Lower leg skin (tissue), 4 donors: ENCODE measurements at regions not wholly inside any gene's neighbourhood (a gene's known extent, or its start where the extent isn't known, plus 50 kb on each side); places are given as distances from the start of the nearest gene placed in this dataset.

Source experiments
- DNase-seq, 2 donors: peaks; one replicate each; pipeline ENCODE4 v3.0.0-alpha.2; 2019; ENCODE audit warnings: low spot score in 2 of 2
- H3K4me3 ChIP-seq: fragments of 200-600 bp; sonication (generic); 2 replicates; pipeline ENCODE4 v1.5.1; 2017; ENCODE audit warnings: mild to moderate bottlenecking, low read depth; ENCODE audit not compliant: poor library complexity, severe bottlenecking
- POLR2A ChIP-seq, 2 donors: fragments of 450-650 bp; IDR thresholded peaks; one replicate each; pipeline ENCODE4 v1.6.1; 2016 to 2017; ENCODE audit warnings: antibody characterized with exemption in 2 of 2, mild to moderate bottlenecking in 1 of 2, moderate library complexity in 1 of 2
- WGBS, 2 donors: methylation state at CpG; one replicate each; pipeline ENCODE4 v1.1.5; 2018; 5-methylcytosine and 5-hydroxymethylcytosine counted together
- intact Hi-C: fragments of 100-400 bp; cut with DNase I; formaldehyde crosslinking; loops from one replicate; pipeline ENCODE4 v1.15.0; 2023; ENCODE audit warnings: low total_unique reads
- TF ChIP-seq, protein P1 (sequence below), 3 donors: fragments of 450-650 bp; IDR thresholded peaks; one replicate each; pipeline ENCODE4 v1.5.1; 2016; ENCODE audit warnings: antibody characterized with exemption in 3 of 3, mild to moderate bottlenecking in 3 of 3, moderate library complexity in 2 of 3

DNA sequence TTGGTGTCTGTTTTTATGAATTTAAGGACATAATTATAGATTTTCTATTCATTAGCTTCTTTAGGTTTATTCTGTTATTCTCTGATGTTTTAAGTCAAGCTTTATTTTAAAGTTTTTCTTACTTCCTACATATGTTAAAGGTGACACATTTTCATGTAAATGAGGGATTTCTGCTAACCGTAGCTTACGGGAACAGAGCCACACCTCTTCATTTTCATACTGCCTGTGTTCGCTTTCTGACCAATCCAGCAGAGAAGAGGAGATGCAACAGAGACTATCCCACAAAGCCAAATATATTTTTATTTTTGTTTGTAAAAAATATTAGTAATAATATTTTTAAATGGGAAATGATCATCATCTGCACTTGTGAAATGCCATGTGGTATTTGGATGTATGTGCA is 774.1 kb downstream of the BRD1 start:
- TF ChIP-seq, protein P1, sequence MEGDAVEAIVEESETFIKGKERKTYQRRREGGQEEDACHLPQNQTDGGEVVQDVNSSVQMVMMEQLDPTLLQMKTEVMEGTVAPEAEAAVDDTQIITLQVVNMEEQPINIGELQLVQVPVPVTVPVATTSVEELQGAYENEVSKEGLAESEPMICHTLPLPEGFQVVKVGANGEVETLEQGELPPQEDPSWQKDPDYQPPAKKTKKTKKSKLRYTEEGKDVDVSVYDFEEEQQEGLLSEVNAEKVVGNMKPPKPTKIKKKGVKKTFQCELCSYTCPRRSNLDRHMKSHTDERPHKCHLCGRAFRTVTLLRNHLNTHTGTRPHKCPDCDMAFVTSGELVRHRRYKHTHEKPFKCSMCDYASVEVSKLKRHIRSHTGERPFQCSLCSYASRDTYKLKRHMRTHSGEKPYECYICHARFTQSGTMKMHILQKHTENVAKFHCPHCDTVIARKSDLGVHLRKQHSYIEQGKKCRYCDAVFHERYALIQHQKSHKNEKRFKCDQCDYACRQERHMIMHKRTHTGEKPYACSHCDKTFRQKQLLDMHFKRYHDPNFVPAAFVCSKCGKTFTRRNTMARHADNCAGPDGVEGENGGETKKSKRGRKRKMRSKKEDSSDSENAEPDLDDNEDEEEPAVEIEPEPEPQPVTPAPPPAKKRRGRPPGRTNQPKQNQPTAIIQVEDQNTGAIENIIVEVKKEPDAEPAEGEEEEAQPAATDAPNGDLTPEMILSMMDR (IDR thresholded peaks at IDR 0.05): no peak
- no peak for TF ChIP-seq POLR2A (IDR thresholded peaks at IDR 0.05)
- DNase-seq: no peak
- intact Hi-C loops: no loop called here
- no peak overlapping the region for H3K4me3 ChIP-seq
- WGBS, 2 donors: 63 to 65% methylated on average over 3 of the region's 3 CpGs

DNA sequence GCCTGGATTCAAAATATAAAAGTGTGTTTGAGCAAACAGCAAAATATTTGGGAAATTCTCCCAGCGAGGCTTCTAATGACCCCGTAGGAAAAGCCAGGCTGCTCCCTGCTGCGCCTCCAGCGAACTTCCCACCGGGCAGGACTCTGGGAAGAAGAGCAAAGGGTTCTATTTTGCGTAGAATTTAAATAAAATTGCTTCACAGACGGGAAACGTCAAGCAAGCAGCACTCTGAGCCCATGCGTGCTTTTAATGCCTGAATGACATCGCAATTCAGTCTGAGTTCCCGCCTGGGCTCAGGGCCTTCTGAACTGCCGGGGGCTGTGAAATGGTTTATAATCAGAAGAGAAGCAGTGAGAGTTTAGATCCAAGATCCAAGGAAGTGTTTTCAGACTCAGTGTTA is 775.1 kb downstream of the BRD1 start:
- DNase-seq: no peak
- 67 to 72% methylated on average over 12 of the region's 12 CpGs for WGBS, 2 donors
- intact Hi-C loops: no loop called here
- H3K4me3 ChIP-seq: no peak overlapping the region
- TF ChIP-seq POLR2A (IDR thresholded peaks at IDR 0.05): no peak
- TF ChIP-seq, protein P1 (IDR thresholded peaks at IDR 0.05): no peak

DNA sequence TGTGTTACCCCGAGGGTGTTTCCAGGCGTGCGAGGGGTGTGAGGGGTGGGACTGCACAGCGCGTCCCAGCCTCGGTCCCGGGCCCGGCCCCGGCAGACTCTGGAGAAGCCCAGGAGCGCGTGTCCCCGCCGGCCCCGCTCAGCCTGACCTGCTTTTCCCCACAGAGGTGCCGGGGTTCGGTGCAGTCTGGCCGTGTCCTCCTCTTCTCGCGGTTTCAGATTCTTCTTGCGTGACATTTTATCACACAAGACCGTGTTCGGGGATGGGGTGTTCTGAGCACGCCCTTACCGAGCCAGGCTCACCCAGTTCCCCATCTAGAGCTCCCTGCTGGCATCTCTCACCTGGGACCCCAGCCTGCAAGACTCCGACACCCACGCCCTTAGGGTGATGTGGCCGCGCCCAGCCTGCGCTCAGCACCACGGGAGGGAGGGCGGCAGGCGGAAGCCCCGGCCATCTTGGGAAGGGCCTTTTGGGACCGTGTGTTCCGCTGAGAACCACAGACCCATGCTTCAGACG is 775.6 kb downstream of the BRD1 start:
- H3K4me3 ChIP-seq: peak overlapping the region; percentile 7
- intact Hi-C loops: no loop called here
- WGBS, 2 donors: 64% methylated on average over 29 to 36 of the region's 36 CpGs
- no peak for DNase-seq
- TF ChIP-seq POLR2A (IDR thresholded peaks at IDR 0.05): no peak
- TF ChIP-seq, protein P1 (IDR thresholded peaks at IDR 0.05): no peak

DNA sequence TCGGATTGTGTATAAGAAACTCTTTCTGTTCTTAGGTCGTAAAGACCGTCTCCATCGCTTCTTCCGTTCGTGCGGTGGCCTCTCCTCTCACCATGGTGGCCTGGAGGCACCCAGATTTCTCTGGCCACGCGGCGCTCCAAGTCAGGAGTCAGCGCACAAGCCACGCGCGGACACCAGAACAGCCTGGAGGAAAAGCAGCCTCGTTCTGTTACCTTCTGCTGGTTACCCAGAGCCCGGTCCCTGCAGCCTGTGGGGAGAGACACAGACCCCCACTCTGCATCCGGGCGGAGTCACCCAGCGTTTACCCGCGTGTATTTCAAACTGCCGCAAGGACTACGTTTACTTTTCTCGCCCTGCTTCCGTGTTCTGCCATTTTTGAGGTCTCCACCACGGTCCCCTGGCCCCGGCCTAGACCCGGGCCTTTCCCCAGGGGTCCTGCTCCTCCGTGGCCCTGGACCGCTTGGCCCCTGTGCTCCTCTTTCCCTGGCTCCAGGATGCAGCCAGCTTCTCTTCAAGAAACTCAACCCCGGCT is 776.1 kb downstream of the BRD1 start:
- no peak for TF ChIP-seq POLR2A (IDR thresholded peaks at IDR 0.05)
- TF ChIP-seq, protein P1 (IDR thresholded peaks at IDR 0.05): no peak
- WGBS, 2 donors: 84 to 89% methylated on average over 31 of the region's 31 CpGs
- no peak for DNase-seq
- H3K4me3 ChIP-seq: peak overlapping the region; percentile 7
- intact Hi-C loops: no loop called here

DNA sequence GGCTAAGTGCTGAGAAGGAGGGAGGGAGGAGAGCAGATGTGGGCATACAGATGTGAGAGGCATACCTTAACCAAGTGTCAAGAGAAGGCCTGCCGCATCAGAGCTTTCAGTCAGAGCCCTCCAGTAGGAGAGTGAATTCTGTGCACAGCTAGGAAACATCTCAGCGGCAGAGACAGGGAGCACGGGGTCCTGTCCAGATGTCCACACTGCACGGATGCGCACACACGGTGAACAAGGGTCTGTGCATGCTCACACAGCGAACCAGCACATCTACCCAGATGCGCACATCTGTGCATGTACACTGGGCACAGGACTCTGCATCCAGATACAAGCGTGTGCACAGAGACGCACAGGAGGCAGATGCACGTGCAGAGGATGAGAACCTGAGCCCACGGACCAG is 778.0 kb downstream of the BRD1 start:
- no peak for DNase-seq
- WGBS, 2 donors: 83 to 84% methylated on average over 11 to 12 of the region's 12 CpGs
- TF ChIP-seq, protein P1 (IDR thresholded peaks at IDR 0.05): no peak
- TF ChIP-seq POLR2A (IDR thresholded peaks at IDR 0.05): no peak
- intact Hi-C loops: no loop called here
- H3K4me3 ChIP-seq: no peak overlapping the region

DNA sequence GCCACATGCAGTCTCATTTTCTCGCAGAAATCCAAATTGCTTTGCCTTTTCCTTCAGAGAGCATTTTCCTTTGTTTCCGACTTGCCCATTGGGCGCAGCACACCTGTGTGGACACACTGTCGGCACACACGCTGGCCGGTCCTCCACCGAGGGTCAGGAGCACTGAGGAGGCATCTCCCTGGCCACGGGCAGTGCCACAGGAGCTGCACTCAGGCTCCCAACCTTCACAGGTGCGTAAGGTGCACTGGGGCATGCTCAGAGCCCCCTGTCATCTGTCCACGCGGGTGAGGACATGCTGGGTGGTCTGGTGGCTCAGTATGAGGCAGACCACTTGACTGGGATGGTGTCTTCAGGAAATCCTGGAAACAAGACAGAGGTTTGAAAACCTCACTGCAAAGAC is 779.1 kb downstream of the BRD1 start:
- TF ChIP-seq POLR2A (IDR thresholded peaks at IDR 0.05): no peak
- TF ChIP-seq, protein P1 (IDR thresholded peaks at IDR 0.05): no peak
- no peak overlapping the region for H3K4me3 ChIP-seq
- WGBS, 2 donors: 79 to 80% methylated on average over 11 of the region's 11 CpGs
- intact Hi-C loops: no loop called here
- DNase-seq: no peak
